Hepatocyte (in vitro differentiated cells): ENCODE measurements at regions not wholly inside any gene's neighbourhood (a gene's known extent, or its start where the extent isn't known, plus 50 kb on each side); places are given as distances from the start of the nearest gene placed in this dataset.

ENCODE experiments used
- CTCF ChIP-seq: fragments of 200-600 bp; sonication (generic); IDR thresholded peaks from 2 replicates; pipeline ENCODE4 v1.5.1; 2016; ENCODE audit warnings: antibody characterized with exemption, mild to moderate bottlenecking; ENCODE audit not compliant: poor library complexity
- EZH2 ChIP-seq: fragments of 200-600 bp; sonication (generic); IDR thresholded peaks from 2 replicates; pipeline ENCODE4 v1.6.1; 2016; ENCODE audit warnings: antibody characterized with exemption, mild to moderate bottlenecking, borderline replicate concordance
- EZH2phosphoT487 ChIP-seq: fragments of 200-600 bp; sonication (generic); IDR thresholded peaks from one replicate; pipeline ENCODE4 v1.6.1; 2018; ENCODE audit warnings: antibody characterized with exemption, mild to moderate bottlenecking, low read depth, moderate library complexity; ENCODE audit not compliant: unreplicated experiment, severe bottlenecking

- no peak for TF ChIP-seq EZH2
- no peak for TF ChIP-seq CTCF
- TF ChIP-seq EZH2phosphoT487 = no peak
Observed at GRCh38 chrX:42149281-42149680, 225.9 kb upstream of the CASK start.
